ENCODE measurements at regions not wholly inside any gene's neighbourhood (a gene's known extent, or its start where the extent isn't known, plus 50 kb on each side); places are given as distances from the start of the nearest gene placed in this dataset.

GRCh38 chr3:25262322-25262721, 165.7 kb upstream of the RARB start:
- TF ChIP-seq EZH2 (optimal IDR thresholded peaks at IDR 0.05; ENCODE audit: low read depth, low read length): no peak
- TF ChIP-seq CTCF (IDR thresholded peaks at IDR 0.05; ENCODE audit: low read length): no peak
- no peak for TF ChIP-seq EZH2phosphoT487 (IDR thresholded peaks at IDR 0.05; ENCODE audit: low read length)
